Stimulated activated CD8-positive, alpha-beta memory T cell treated with anti-CD3 and anti-CD28 coated beads, Interleukin-4, amount 100 ng/mL, for 1 hour (primary cell): ENCODE measurements at regions not wholly inside any gene's neighbourhood (a gene's known extent, or its start where the extent isn't known, plus 50 kb on each side); places are given as distances from the start of the nearest gene placed in this dataset.

Experiments used
- DNase-seq, 2 donors: peaks; one replicate each; pipeline ENCODE4 v3.0.0-alpha.2; 2020; ENCODE audit warnings: low read depth in 2 of 2, low spot score in 1 of 2

GRCh38 chr14:65928995-65929394, 516.5 kb downstream of the FUT8 start:
- DNase-seq = no peak

DNA sequence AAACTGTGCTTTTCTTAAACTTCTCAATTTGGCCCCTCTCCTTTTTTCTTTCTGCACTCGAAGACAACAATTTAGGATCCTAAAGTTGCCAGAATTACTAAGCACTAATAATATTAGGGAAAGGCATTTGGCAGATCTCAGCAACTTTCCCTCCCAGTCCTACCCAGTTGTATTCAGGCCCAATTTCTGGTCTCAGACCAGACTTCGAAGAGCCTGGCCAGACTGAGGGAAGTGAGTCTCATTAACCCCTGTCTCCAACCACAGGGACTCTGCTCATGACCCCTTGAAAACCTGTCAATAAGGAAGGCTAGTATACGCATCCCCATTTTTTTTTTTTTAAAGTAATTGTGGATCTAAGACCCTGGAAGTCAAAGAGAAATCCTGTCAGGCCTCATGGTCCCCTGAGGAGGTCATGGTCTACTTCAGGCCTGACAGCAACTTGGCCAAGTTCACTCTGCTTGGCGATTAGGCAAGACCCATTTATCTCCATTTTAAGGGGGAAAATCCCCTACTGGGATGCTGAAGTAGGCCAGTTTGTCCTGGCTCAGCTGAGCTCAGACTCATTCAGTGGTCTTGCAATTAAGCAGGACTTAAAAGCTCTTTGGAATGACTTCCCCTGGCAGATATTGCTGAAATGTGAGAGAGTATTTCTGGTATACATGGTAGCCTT, 521.0 kb downstream of the FUT8 start:
- DNase-seq = no peak

- no peak for DNase-seq
These were observed 521.5 kb downstream of the FUT8 start for GRCh38 chr14:65934070-65934435.

DNA sequence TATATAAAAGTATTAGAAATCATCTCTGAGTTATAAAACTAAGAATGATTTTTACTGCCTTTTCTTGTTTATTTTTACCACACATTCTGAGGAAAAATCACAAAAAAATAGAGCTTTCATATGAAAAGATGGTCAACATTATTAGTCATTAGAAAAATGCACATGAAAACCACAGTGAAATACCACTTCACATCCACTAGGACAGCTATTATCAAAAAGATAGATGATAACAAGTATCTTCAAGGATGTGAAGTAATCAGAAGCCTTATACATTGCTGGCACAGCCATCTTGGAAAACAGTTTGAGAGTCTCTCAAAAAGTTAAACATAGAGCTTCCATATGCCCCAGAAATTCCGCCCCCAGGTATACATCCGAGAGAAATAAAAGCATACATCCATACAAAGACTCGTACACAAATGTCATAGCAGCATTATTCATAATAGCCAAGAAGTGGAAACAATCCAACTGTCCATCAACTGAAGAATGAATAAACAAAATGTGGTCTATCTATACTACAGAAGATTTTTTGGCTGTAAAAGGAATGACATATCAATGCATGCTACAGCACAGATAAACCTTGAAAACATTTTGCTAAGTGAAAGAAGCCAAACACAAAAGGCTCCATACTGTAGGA, 523.9 kb downstream of the FUT8 start:
- no peak for DNase-seq

GRCh38 chr14:65937079-65937959, 524.8 kb downstream of the FUT8 start:
- no peak for DNase-seq

GRCh38 chr14:65937960-65938316, 525.4 kb downstream of the FUT8 start:
- DNase-seq = no peak

DNA sequence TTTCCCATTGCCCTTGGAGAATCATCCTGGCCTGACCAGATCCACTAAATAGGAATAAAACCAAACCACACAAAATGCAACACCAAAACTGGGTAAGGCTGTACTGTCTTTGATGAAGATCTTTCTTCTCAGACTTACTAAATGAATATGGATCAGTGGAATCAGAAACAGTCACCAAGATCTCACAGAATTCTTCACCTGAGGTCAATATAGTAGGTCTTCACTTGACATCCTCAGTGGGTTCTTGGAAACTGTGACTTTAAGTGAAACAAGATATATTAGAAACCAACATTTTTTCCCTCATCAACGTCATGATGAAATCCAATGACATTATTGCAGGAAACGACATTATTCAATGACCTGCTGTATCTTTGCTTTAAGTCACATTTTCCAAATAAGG, 526.2 kb downstream of the FUT8 start:
- DNase-seq = no peak

DNA sequence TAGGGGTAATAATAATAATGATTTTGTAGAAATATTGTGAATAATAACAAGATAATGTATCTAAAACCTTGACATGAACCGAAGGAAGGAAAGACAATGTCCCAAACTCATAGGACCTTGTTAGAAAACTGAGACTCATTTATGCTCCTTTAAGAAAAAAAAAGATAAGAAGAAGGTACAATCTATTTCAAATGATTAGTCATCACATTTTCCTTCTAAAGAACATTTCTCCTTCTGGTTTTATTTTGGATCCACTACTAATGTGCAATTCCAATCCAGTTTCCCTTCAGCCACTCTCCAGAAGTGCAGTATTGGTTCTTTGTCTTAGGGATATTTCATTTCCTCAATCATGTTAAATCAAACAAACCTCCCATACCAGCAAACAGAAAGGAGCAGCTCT, 526.7 kb downstream of the FUT8 start:
- no peak for DNase-seq

GRCh38 chr14:65940056-65940735, 527.7 kb downstream of the FUT8 start:
- no peak for DNase-seq

- no peak for DNase-seq
These were observed 528.6 kb downstream of the FUT8 start for GRCh38 chr14:65941091-65941490.

DNA sequence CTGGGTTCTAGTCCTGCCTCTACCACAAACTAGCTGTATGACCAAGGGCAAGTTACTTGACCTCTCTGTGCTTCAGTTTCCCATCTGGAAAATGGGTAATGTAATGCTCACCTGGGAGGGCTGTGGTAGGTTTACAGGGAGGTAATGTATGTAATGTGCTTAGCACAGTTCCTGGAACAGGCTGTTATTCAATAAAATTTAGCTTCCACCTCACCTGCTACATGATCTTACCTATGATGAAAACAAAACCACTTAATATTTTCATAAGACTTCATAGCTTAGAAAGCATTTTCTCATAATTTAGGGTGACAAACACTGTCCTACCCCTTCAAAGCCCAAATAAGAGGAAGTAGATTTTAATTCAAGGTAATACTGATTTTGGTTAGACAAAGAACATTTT, 530.6 kb downstream of the FUT8 start:
- no peak for DNase-seq

DNA sequence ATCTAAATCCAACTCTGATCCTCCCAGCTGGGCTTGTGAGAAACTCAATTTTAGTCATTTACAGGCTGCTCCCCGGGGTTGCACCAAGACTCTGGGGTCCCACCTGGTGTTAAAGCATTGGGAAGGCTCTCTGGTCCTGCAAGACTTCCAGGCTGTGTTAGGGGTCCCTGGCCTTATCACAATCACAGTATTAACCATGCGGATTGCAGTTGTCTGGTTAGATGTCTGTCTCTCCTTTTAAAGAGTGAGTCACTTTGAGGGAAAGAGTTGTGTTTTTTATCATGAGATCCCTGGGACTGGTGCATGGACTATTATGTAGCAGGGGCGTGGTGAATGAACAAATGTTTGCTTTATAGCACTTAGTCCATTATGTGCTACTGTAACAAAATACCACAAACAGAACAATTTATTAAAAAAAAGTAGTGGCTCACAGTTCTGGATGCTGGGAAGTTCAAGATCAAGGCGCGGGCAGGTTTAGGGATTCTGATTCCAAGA, 531.4 kb downstream of the FUT8 start:
- no peak for DNase-seq

DNA sequence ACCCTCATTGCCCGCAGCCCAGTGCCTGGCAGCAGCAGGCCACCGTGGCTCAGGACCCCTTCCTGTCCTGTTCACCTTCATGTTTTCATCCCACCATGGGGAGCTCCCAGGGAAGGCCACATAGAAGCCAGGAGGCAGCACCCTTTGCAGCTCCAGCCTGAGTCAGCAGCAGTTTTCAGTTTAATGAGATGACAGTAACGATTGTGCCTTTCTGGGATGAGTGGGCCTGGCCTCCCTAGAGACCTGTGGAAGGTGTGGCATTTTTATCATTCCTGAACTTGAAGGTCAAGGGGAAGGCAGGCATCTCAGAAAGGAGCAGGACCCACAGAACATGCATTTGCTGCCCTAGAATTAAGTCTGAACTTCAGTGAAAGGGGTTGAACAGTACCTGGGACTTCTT, 532.8 kb downstream of the FUT8 start:
- DNase-seq = no peak

DNA sequence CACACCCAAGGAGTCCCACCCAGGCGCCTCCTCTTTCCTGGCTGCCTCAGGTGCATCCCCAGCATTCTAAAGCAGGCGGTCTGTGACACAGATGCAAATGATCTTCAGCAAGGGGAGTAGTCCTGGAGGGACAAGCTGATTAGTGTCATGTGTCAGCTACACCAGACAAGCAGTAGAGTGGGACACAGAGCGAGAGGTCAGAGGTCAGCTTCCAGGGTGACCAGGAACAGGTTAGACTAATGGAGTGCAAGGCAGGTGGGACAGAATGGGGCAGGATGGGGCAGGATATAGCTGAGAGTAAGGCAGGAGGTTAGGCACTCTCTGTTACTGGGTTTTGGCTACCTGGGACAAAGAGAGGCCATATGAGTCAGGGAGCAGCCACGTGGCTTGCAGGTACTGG, 534.0 kb downstream of the FUT8 start:
- DNase-seq = no peak

DNA sequence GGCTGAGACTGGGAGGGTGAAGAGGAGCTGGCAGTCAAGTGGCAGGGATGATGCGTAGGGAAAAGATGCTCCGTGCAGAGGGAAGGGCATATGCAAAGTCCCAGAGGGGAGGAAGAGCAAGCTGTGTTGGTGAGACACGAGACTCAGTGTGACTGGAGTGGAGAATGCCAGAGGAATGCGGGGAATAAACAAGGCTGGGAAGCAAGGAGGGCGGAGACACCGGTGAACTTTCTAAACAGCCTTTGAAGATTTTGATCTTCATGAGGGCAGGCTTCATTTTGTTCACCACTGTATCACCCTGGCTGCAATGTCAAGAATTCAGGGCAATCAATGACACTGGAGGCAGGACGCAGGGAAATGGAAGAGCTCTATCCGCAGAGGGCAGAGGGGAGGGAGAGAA, 535.8 kb downstream of the FUT8 start:
- no peak for DNase-seq

DNA sequence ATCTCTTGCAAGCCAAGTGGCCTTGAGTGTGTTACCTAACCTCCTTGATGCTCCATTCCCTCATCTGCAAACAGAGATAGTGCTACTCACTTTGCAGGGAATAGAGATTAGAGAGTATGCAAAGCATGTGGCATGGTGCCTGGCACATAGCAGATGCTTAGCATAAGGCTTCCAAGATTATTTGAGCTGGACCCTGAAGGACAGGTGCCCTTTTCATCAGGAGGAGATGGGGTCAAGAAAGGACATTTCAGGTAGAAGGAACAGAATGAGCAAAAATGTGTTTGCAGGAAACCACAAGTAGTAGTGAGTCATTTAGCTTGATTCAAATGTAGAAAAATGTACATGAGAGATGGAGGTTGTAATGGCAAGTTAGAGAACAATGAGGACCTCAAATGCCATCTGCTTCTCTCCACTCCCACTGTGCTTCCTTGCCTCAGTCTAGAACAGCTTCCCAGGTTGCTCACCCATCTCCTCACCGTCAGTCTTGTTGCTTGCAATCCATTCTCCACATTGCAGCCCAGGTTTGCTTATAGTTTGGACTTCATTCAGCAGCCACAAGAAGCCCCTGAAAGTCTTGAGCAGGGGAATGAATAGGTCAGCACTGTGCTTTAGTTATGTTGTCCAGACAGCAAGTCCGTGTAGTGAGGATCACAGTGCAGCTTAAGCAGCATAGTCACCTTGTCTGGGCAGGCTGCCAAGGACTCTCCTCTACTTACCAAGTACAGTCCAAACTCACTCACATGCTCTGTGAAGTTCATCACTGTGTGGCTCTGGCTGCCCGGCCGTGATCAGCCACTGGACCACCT, 536.3 kb upstream of the CCDC196 start:
- no peak for DNase-seq

DNA sequence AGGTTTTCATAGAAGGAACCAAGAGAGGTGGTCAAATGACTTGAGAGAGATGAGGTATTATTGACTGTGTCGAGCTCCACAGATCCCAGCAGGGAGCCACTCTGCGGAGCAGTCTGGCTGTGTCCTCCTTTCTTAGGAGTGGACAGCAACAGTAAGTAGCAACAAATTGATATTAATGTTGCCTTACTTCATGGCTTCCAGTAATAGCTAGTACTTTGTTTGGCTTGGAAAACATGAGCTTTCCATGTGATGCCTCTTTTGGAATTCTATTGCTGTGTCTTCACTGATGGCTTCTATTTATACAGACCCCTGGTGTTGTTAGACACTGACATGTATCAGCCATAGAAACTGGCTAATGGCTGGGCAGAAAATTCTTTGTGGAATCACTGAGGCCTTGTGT, 531.2 kb upstream of the CCDC196 start:
- no peak for DNase-seq

GRCh38 chr14:65957631-65958205, 528.5 kb upstream of the CCDC196 start:
- no peak for DNase-seq

DNA sequence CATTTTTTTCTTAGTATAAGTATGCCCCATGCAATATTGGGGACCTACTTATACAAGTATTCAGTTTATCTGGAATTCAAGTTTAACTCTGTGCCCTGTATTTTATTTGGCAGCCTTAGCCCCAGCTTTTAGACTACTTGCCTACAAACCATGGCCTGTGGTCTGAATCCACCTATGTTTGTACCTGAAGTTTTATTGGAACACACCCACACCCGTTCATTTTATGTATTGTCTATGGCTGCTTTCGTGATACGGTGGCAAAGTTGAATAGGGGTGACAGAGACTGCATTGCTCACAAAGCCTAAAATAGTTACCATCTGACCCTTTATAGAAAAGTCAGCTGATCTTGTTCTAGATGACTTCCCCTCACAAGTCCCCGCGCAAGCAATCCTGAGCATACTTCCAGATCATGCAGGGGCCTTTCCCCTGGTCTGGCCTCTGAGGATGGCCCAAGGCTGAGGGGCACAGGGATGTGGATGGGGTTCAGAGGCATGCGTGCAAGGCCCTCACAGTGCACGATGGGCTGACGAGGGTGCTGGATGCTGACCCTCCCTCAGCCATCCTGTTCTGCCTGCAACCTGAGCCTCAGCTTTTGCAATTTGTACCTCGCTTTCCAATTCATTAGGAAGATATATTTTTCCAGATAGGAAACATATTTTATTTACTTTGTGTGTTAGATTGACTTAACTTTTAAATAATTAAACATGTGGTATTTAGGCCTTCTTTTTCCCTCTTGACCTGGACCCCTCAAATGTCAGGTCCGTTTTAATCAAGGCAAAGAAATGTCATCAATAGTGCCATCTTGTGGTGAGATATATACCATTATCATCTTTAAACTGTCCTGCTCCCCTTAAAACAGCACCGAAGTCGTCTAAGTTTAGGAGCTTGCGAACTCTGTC, 527.3 kb upstream of the CCDC196 start:
- DNase-seq = no peak
